DOHH2 (cell line): ENCODE measurements at regions not wholly inside any gene's neighbourhood (a gene's known extent, or its start where the extent isn't known, plus 50 kb on each side); places are given as distances from the start of the nearest gene placed in this dataset.

Source experiments
- CTCF ChIP-seq: fragments of 200-600 bp; sonication (generic); IDR thresholded peaks from one replicate; pipeline ENCODE4 v1.5.1; 2014; ENCODE audit warnings: antibody characterized with exemption, mild to moderate bottlenecking, low read depth, low read length; ENCODE audit not compliant: poor library complexity, severe bottlenecking
- EZH2phosphoT487 ChIP-seq: fragments of 200-600 bp; sonication (generic); IDR thresholded peaks from 2 replicates; pipeline ENCODE4 v1.6.1; 2017; ENCODE audit warnings: borderline replicate concordance, mild to moderate bottlenecking, antibody characterized with exemption, low read length, moderate library complexity, mixed read lengths

- TF ChIP-seq CTCF (no peak), EZH2phosphoT487 (no peak)
Observed at GRCh38 chr22:34214372-34214771, 294.1 kb upstream of the LARGE1 start.
